OCI-LY3 (cell line): ENCODE measurements at regions not wholly inside any gene's neighbourhood (a gene's known extent, or its start where the extent isn't known, plus 50 kb on each side); places are given as distances from the start of the nearest gene placed in this dataset.

Experiments
- H2AFZ ChIP-seq: fragments of 200-600, 300-600 bp; shearing (Covaris generic); 2 replicates; pipeline ENCODE4 v1.6.0; 2014; ENCODE audit warnings: antibody characterized with exemption, low read depth, low read length
- H3K27ac ChIP-seq: fragments of 200-600, 300-600 bp; sonication (generic); 2 replicates; pipeline ENCODE4 v1.5.1; 2014; ENCODE audit warnings: mild to moderate bottlenecking, low read length, moderate library complexity, mixed read lengths
- H3K27me3 ChIP-seq: fragments of 200-600, 300-600 bp; sonication (generic); 2 replicates; pipeline ENCODE4 v1.6.1; 2014; ENCODE audit warnings: low read depth, low read length, mixed read lengths
- H3K36me3 ChIP-seq: fragments of 200-600, 300-600 bp; sonication (generic); replicated peaks from 2 replicates; pipeline ENCODE3; 2014; ENCODE audit warnings: low read depth, low read length, mixed read lengths
- H3K4me1 ChIP-seq: fragments of 300-600, 200-600 bp; sonication (generic); 2 replicates; pipeline ENCODE4 v1.6.1; 2014; ENCODE audit warnings: low read length, mixed read lengths
- H3K4me2 ChIP-seq: fragments of 200-600, 300-600 bp; sonication (generic); 2 replicates; pipeline ENCODE4 v1.6.1; 2014; ENCODE audit warnings: low read length, mixed read lengths
- H3K4me3 ChIP-seq: fragments of 300-600, 200-600 bp; sonication (generic); 2 replicates; pipeline ENCODE4 v1.5.1; 2014; ENCODE audit warnings: antibody characterized with exemption, mild to moderate bottlenecking, low read length, moderate library complexity
- H3K79me2 ChIP-seq: fragments of 300-600, 200-600 bp; shearing (Covaris generic); 2 replicates; pipeline ENCODE4 v1.6.1; 2014; ENCODE audit warnings: mild to moderate bottlenecking, low read length, mixed read lengths
- H3K9ac ChIP-seq: fragments of 300-600, 200-600 bp; shearing (Covaris generic); 2 replicates; pipeline ENCODE4 v1.6.0; 2014; ENCODE audit warnings: mild to moderate bottlenecking, low read length, moderate library complexity
- H3K9me3 ChIP-seq: fragments of 200-600, 300-600 bp; shearing (Covaris generic); 2 replicates; pipeline ENCODE4 v1.6.1; 2014; ENCODE audit warnings: low read length, mixed read lengths; ENCODE audit not compliant: insufficient read depth
- H4K20me1 ChIP-seq: fragments of 200-600, 300-600 bp; sonication (generic); 2 replicates; pipeline ENCODE4 v1.6.1; 2016; ENCODE audit warnings: low read length, mixed read lengths; ENCODE audit not compliant: insufficient read depth
- CTCF ChIP-seq: fragments of 200-600, 300-600 bp; sonication (generic); IDR thresholded peaks from 2 replicates; pipeline ENCODE4 v1.5.1; 2014; ENCODE audit warnings: antibody characterized with exemption, low read length, low read depth
- EZH2phosphoT487 ChIP-seq: fragments of 200-600 bp; shearing (Covaris generic); IDR thresholded peaks from 2 replicates; pipeline ENCODE4 v1.6.1; 2018; ENCODE audit warnings: antibody characterized with exemption, mixed run types, low read depth

- Histone ChIP-seq H4K20me1 (no peaks in the 10 kb centered on the region), H3K9me3 (no peaks in the 10 kb centered on the region), H3K4me2 (no peak overlapping the region), H3K27ac (no peak overlapping the region), H2AFZ (no peak overlapping the region), H3K4me3 (no peak overlapping the region), H3K79me2 (no peaks in the 10 kb centered on the region), H3K36me3 (no peaks in the 10 kb centered on the region), H3K9ac (no peak overlapping the region), H3K27me3 (no peaks in the 10 kb centered on the region), H3K4me1 (no peaks in the 10 kb centered on the region)
- TF ChIP-seq EZH2phosphoT487 (no peak), CTCF (no peak)
These were observed 290.2 kb downstream of the SOX4 start for GRCh38 chr6:21883595-21884328.

- Histone ChIP-seq H3K9ac (no peak overlapping the region), H3K36me3 (no peaks in the 10 kb centered on the region), H4K20me1 (no peaks in the 10 kb centered on the region), H3K27ac (no peak overlapping the region), H3K27me3 (no peaks in the 10 kb centered on the region), H3K79me2 (no peaks in the 10 kb centered on the region), H3K4me3 (no peak overlapping the region), H2AFZ (no peak overlapping the region), H3K9me3 (no peaks in the 10 kb centered on the region), H3K4me2 (no peak overlapping the region), H3K4me1 (no peaks in the 10 kb centered on the region)
- no peak for TF ChIP-seq EZH2phosphoT487
- TF ChIP-seq CTCF, result no peak
These were observed 291.6 kb downstream of the SOX4 start for GRCh38 chr6:21885111-21885510.

- Histone ChIP-seq H3K9me3 (no peaks in the 10 kb centered on the region), H4K20me1 (no peaks in the 10 kb centered on the region), H3K36me3 (no peaks in the 10 kb centered on the region), H3K27ac (no peak overlapping the region), H3K27me3 (no peaks in the 10 kb centered on the region), H2AFZ (no peak overlapping the region), H3K9ac (no peak overlapping the region), H3K4me2 (no peak overlapping the region), H3K4me3 (no peak overlapping the region), H3K4me1 (no peaks in the 10 kb centered on the region), H3K79me2 (no peaks in the 10 kb centered on the region)
- TF ChIP-seq EZH2phosphoT487, result no peak
- no peak for TF ChIP-seq CTCF
These were observed 292.1 kb downstream of the SOX4 start for GRCh38 chr6:21885532-21886114.

GRCh38 chr6:21886542-21887151, 293.1 kb downstream of the SOX4 start:
- no peak overlapping the region for H3K9ac ChIP-seq
- no peaks in the 10 kb centered on the region for H3K36me3 ChIP-seq
- H3K4me1 ChIP-seq, result no peaks in the 10 kb centered on the region
- H3K27me3 ChIP-seq, result no peaks in the 10 kb centered on the region
- TF ChIP-seq EZH2phosphoT487 (no peak), CTCF (no peak)
- no peak overlapping the region for H3K4me2 ChIP-seq
- no peaks in the 10 kb centered on the region for H3K79me2 ChIP-seq
- H4K20me1 ChIP-seq, result no peaks in the 10 kb centered on the region
- no peak overlapping the region for H2AFZ ChIP-seq
- H3K9me3 ChIP-seq, result no peaks in the 10 kb centered on the region
- H3K4me3 ChIP-seq, result no peak overlapping the region
- no peak overlapping the region for H3K27ac ChIP-seq
